Suprapubic skin (tissue), 4 donors: ENCODE measurements at regions not wholly inside any gene's neighbourhood (a gene's known extent, or its start where the extent isn't known, plus 50 kb on each side); places are given as distances from the start of the nearest gene placed in this dataset.

Source experiments
- DNase-seq, 2 donors: peaks; one replicate each; pipeline ENCODE4 v3.0.0-alpha.2; 2019; ENCODE audit warnings: low spot score in 2 of 2
- H3K27ac ChIP-seq: fragments of 200-600 bp; sonication (generic); one replicate; pipeline ENCODE4 v1.5.1; 2019
- H3K27me3 ChIP-seq: fragments of 200-600 bp; sonication (generic); one replicate; pipeline ENCODE4 v1.5.1; 2019
- H3K36me3 ChIP-seq: fragments of 200-600 bp; sonication (generic); one replicate; pipeline ENCODE4 v1.5.1; 2019
- H3K4me1 ChIP-seq: fragments of 200-600 bp; sonication (generic); one replicate; pipeline ENCODE4 v1.5.1; 2019
- H3K4me3 ChIP-seq: fragments of 200-600 bp; sonication (generic); one replicate; pipeline ENCODE4 v1.5.1; 2019; ENCODE audit warnings: mild to moderate bottlenecking
- H3K9me3 ChIP-seq: fragments of 200-600 bp; sonication (generic); one replicate; pipeline ENCODE4 v1.5.1; 2019
- CTCF ChIP-seq, 2 donors: fragments of 200-600 bp in 1 of 2; fragments of 450-650 bp in 1 of 2; sonication (generic) in 1 of 2; IDR thresholded peaks; one replicate each; pipeline ENCODE4 v1.5.1; 2016 to 2019; ENCODE audit warnings: antibody characterized with exemption in 2 of 2, mild to moderate bottlenecking in 1 of 2, moderate library complexity in 1 of 2
- EP300 ChIP-seq: sonication (generic); formaldehyde crosslinking; IDR thresholded peaks from one replicate; pipeline ENCODE4 v1.6.1; 2017; ENCODE audit warnings: antibody characterized with exemption
- POLR2A ChIP-seq, 2 donors: fragments of 450-650 bp; IDR thresholded peaks; one replicate each; pipeline ENCODE4 v1.6.1; 2017; ENCODE audit warnings: antibody characterized with exemption in 2 of 2, mild to moderate bottlenecking in 2 of 2, moderate library complexity in 2 of 2
- POLR2AphosphoS5 ChIP-seq, 3 donors: sonication (generic); formaldehyde crosslinking; IDR thresholded peaks; one replicate each; pipeline ENCODE4 v1.6.1; 2017; ENCODE audit warnings: antibody characterized with exemption in 3 of 3
- WGBS: methylation state at CpG from one replicate; pipeline ENCODE4 v1.1.5; 2018; 5-methylcytosine and 5-hydroxymethylcytosine counted together

DNA sequence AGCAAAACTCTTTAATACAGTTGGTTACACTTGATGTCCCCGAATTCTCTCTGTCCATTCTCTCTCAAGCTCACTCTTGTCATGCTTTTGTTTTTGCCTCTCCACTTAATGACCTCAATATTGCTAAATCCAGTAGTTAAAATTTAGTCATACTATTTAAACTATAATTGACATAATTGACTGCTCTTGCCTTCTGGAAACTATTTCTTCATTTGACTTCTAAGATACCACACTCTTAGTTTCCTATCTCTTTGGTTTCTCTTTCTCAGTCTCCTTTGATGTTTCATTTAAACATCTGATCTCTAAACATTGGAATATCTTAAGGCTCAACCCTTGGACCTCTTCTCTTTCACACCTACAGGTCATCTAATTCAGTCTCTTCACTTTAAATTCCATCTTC is 211.3 kb downstream of the COG6 start:
- 96% methylated on average over 1 of the region's 1 CpG for WGBS
- no peak for TF ChIP-seq CTCF (IDR thresholded peaks at IDR 0.05)
- no peak for TF ChIP-seq POLR2AphosphoS5 (IDR thresholded peaks at IDR 0.05)
- no peak for TF ChIP-seq EP300
- no peak for TF ChIP-seq POLR2A (IDR thresholded peaks at IDR 0.05)
- no peaks in the 10 kb centered on the region for H3K36me3 ChIP-seq
- H3K9me3 ChIP-seq, result no peaks in the 10 kb centered on the region
- H3K27me3 ChIP-seq, result peaks cover 5% of the 10 kb centered on the region
- no peak for DNase-seq
- no peak overlapping the region for H3K27ac ChIP-seq
- no peaks in the 10 kb centered on the region for H3K4me1 ChIP-seq
- no peak overlapping the region for H3K4me3 ChIP-seq

GRCh38 chr13:39867807-39868206 is 212.3 kb downstream of the COG6 start:
- Histone ChIP-seq H3K4me1 (no peaks in the 10 kb centered on the region), H3K27me3 (no peaks in the 10 kb centered on the region), H3K27ac (no peak overlapping the region), H3K36me3 (no peaks in the 10 kb centered on the region), H3K9me3 (no peaks in the 10 kb centered on the region), H3K4me3 (no peak overlapping the region)
- no peak for DNase-seq
- TF ChIP-seq CTCF (IDR thresholded peaks at IDR 0.05) (no peak), EP300 (no peak), POLR2AphosphoS5 (IDR thresholded peaks at IDR 0.05) (no peak), POLR2A (IDR thresholded peaks at IDR 0.05) (no peak)
- WGBS, result 60% methylated on average over 2 of the region's 2 CpGs

DNA sequence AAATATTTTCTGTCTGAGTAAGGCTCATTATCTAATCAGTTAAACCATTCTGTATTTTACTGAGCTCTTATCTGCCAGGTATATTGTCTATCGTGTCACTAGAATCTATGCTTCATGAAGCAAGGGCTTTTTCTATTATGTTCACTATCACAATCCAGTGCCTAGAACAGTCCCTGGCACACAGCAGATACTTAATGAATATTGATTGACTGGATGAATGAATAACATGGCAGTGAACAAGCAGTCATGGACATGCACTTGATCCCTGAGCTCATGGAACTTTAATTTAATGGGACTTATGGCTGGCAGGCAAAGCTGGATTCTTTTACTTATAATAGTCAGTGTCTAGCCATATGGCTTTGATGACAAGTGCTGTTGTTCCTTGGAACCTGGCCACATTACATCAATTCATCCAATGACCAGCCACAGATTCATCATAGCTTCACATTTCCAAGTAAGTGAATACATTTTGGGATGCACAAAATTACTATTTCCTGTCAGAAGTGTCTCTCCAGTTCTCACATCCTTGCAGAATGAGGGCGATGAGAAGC is 214.8 kb downstream of the COG6 start:
- TF ChIP-seq POLR2A (IDR thresholded peaks at IDR 0.05) (no peak), EP300 (no peak), POLR2AphosphoS5 (IDR thresholded peaks at IDR 0.05) (no peak), CTCF (IDR thresholded peaks at IDR 0.05) (no peak)
- H3K4me1 ChIP-seq, result peaks cover 3% of the 10 kb centered on the region
- WGBS, result 92% methylated on average over 2 of the region's 2 CpGs

GRCh38 chr13:39874331-39875053 is 219.0 kb downstream of the COG6 start:
- no peaks in the 10 kb centered on the region for H3K9me3 ChIP-seq
- WGBS, result 66% methylated on average over 3 of the region's 3 CpGs
- H3K36me3 ChIP-seq, result no peaks in the 10 kb centered on the region
- H3K4me1 ChIP-seq, result peaks cover 6% of the 10 kb centered on the region
- TF ChIP-seq CTCF (IDR thresholded peaks at IDR 0.05), result no peak
- no peak for TF ChIP-seq POLR2A (IDR thresholded peaks at IDR 0.05)
- no peak for TF ChIP-seq EP300
- no peak for TF ChIP-seq POLR2AphosphoS5 (IDR thresholded peaks at IDR 0.05)
- no peaks in the 10 kb centered on the region for H3K27me3 ChIP-seq
- DNase-seq, result no peak
- no peak overlapping the region for H3K4me3 ChIP-seq
- H3K27ac ChIP-seq, result no peak overlapping the region

More for the DNA sequence above, 214.8 kb downstream of the COG6 start:
- DNase-seq, result no peak
- H3K9me3 ChIP-seq, result no peaks in the 10 kb centered on the region
- H3K27me3 ChIP-seq, result no peaks in the 10 kb centered on the region
- no peak overlapping the region for H3K4me3 ChIP-seq
- no peak overlapping the region for H3K27ac ChIP-seq
- no peaks in the 10 kb centered on the region for H3K36me3 ChIP-seq

DNA sequence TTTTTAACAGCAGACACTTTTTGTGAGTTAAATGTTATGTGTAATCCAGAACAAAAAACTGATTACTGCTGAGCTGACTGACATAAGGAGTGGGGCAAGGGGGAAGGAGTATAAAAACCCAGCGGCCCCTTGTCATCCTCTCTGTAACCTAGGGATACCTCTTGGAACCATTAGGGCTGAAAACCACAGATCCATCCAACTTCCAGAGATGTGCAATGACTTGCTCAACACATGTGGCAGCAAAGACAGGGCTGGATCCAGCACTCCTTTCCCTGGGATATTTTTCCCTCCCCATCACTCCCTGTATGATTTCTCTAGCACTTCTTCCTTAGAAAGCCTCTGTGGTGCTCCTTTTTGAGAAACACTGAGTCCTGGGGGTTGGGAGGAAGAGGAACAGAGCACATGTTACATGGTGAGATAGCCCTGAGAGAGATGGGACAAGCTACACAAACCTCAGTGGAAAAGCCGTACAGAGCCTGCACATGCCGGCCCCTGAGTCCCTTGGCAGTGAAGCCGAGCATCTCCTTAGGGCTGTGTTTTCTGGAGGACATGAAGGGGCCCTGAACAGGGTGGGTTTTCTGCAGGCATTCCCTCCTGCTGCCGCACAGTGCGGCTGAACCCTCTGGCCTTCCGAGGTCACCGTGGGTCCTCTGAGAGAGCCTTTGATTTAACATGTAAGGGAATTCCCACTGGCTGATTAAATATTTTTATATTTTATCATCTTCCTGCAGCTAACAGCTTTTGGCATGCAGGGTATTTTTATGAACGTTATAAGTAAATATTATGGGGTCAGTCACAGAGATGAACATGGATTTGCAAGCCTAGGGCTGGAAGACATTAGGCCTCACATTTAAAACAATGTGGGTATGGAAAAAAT is 219.9 kb downstream of the COG6 start:
- no peaks in the 10 kb centered on the region for H3K36me3 ChIP-seq
- WGBS, result 48% methylated on average over 9 of the region's 9 CpGs
- peaks cover 6% of the 10 kb centered on the region for H3K4me1 ChIP-seq
- no peak for DNase-seq
- H3K4me3 ChIP-seq, result no peak overlapping the region
- TF ChIP-seq POLR2A (IDR thresholded peaks at IDR 0.05) (no peak), POLR2AphosphoS5 (IDR thresholded peaks at IDR 0.05) (no peak), CTCF (IDR thresholded peaks at IDR 0.05) (no peak), EP300 (no peak)
- H3K27ac ChIP-seq, result no peak overlapping the region
- H3K27me3 ChIP-seq, result no peaks in the 10 kb centered on the region
- H3K9me3 ChIP-seq, result no peaks in the 10 kb centered on the region
